Activated CD8-positive, alpha-beta memory T cell treated with anti-CD3 and anti-CD28 coated beads for 36 hours (primary cell): ENCODE measurements at regions not wholly inside any gene's neighbourhood (a gene's known extent, or its start where the extent isn't known, plus 50 kb on each side); places are given as distances from the start of the nearest gene placed in this dataset.
"Not testable (repeated sequence)": the region's sequence is repeated elsewhere in the genome, so short reads cannot be mapped to it uniquely, and the experiment has no call there.

Source experiments
- CTCF ChIA-PET: fragments of 350-600 bp; sonication (Branson Sonifier 250); formaldehyde crosslinking; loops from one replicate; lab custom pipeline; 2021; ENCODE audit warnings: antibody characterized with exemption; lab: Charles Lee
- POLR2A ChIA-PET: fragments of 350-600 bp; sonication (Branson Sonifier 250); formaldehyde crosslinking; loops from one replicate; lab custom pipeline; 2021; ENCODE audit warnings: antibody characterized with exemption; lab: Charles Lee

DNA sequence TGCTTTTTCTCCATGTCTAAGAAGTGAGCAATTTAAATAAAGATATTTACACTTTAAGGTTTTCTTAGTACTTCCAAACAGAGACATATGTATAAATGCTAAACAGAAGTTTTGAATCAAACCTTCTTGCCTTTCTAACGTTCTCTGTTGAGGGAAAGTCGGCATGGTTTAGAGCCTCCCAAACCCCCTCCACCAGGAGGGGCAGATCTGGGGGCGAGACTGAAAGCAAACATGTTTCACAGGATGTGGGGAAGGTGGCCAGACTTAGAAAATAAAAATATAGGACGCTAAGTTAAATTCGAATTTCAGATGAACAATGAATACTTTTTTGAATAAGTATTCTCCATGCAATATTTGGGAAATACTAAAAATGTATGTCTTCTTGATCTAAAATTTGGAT, 208.3 kb upstream of the SHH start:
- CTCF ChIA-PET = no interaction called here
- POLR2A ChIA-PET = no interaction called here

DNA sequence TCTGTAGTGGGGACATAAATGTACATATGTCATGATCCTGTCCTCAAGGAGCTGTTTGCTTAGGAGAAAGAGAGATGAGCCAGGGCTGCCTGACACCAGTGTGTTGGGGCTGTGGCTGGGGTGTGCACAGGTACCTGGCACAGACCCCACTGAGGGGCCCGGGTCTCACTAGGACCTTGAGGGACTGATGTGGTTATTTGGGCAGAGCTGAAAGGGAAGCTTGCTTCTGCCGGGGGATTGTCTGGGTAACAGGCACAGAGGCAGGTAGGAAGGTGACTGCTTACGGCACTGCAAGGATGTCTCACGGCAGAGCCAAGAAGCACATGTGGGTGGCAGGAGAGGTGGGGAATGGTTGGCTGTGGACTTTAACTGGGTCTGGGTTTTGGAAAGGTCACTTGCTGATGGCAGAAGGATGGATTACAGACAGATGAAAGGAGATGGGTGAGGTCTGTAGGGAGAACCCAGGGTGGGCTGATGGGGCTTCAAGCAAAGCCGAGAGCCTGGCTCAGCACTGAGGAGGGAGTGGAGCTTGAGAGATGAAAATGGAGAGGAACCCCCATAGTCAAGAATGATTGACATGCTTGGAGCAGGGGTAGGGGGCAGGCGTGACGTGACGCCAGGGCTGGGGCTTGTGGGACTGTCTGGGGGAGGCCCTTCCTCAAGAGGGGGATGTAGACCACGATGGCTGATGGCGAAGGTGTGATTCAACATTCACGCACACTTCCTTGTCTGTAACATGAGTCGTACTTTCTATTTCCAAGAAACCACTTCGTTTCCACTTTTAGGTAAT, 207.7 kb upstream of the SHH start:
- CTCF ChIA-PET = no interaction called here
- POLR2A ChIA-PET = no interaction called here

DNA sequence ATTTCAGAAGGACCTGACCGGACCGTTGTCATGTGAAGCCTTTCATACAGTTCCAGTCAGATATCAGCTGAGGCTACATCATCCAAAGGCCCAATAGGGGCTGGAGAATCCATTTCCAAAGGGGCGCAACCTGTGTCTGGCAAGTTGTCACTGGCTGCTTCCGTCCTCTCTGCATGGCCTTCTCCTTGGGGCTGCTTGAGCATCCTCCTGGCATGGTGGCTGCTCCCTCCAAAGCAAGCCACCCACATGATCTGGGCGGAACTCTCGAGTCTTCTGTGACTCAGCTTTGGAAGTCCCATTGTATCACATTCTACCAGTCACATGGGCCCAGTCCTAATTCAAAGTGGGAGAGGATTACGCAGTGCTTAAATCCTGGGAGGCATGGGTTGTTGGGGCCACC, 207.0 kb upstream of the SHH start:
- ChIA-PET POLR2A (no interaction called here), CTCF (no interaction called here)

DNA sequence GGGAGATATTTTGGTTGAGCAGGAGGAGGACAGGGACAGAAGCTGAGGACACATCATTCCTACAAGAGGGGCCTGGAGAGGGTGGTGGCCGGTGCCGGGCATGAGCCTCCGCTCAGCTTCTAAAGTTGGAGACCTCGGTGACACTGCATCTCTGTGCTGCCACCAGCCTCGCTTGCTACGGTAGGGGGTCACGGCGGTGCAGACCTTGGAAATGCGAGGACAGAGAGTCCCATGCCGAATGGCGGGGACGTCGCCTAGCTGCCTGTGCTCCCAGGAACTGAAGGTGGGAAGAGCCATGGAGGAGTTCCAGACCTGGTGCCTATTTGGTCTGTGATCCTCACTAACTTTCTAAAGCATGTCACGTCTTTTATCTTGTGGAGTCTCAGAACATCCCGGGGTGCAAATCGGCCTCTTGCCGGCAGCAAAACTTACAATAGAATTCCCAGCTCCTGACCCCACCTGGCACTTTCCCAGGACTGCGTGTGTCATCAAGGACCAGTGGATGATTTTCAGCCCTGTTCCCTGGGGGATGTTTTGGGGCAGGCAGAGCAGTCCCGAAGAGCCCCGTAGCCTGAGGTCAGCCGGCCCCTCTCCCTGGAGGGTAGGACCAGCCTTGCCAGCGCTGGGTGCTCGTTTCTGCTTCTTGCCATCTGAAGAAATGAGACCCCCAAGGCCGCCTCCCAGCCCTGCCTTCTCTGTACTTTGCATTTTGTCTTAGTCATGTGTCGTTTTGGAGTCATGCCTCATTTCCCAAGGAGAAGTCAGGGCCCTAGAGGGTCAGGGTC, 205.8 kb upstream of the SHH start:
- POLR2A ChIA-PET = no interaction called here
- CTCF ChIA-PET = no interaction called here

DNA sequence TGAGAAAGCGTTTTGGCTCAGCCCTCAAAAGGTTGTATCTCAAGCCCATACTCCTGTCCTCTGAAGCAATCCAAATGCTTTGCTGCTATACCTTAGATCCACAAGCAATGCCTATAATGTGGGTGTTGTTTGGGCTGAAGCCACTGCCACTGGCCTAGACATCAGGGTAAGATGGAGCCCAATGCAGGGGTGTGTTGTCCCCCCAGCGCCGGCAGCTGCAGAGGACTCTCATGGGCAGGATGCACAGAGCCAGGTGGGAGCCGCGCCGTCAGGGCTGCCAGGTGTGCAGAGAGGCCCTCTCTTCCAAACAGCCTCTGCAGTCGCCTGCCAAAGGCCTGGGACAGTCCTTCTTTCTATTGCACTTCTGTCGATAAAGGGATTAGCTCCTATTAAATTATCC, 205.2 kb upstream of the SHH start:
- ChIA-PET POLR2A (no interaction called here), CTCF (no interaction called here)

DNA sequence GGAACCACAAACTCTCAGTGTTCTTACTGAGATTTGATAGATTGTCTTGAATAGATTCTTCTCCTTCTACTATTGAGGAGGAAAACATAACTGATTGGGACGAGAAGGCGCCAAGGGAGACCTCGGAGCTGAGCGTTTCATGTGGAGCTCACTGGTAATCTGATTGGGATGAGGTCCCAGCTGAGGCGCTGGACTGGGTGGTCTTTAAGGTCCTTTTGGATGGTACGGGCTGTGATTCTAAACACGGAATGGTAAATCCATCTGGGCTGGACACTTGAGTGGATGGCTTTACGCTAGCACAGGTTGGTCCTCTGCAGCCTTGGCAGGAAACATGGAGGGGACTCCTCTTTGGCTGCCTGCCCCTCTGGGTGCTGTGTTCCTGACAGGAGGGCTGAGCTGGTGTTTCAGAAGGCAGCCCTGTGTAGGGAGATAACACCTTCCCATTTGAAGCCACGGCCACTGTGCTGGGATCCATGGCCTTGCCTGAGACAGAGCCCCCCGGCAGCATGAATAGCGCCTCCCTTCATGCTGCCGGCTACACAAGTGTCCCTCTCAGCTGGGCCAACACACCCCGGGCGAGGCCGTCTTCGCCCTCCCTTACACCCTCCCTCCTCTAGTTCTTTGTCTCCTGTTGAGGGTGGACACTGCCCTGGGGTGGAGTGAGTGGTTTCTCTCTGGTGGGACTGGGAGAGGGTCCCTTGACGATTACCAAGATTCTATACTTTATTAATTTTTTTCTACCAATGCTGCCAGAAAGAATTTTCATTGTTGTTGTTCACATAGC, 203.2 kb upstream of the SHH start:
- POLR2A ChIA-PET = no interaction called here
- CTCF ChIA-PET = no interaction called here

DNA sequence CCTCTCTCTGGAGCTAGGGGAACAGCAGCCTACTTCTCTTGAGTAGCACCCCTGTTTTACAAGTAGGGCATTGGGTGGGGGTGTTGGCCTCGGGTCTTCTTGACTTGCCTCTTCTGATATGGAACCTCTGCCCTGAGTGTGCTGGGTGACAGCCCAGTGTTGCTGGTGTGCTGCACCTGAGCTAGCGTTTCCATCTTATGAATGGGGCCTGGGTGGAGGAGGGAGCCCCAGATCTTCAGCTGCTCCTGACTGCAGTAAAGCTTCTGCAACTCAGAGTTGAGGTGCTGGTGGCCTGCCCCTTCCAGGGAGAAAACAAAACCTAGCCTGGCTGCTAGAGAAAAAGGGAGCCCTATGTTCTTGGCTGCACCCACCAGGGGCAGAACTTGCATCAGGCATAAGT, 202.5 kb upstream of the SHH start:
- CTCF ChIA-PET = no interaction called here
- POLR2A ChIA-PET = no interaction called here

DNA sequence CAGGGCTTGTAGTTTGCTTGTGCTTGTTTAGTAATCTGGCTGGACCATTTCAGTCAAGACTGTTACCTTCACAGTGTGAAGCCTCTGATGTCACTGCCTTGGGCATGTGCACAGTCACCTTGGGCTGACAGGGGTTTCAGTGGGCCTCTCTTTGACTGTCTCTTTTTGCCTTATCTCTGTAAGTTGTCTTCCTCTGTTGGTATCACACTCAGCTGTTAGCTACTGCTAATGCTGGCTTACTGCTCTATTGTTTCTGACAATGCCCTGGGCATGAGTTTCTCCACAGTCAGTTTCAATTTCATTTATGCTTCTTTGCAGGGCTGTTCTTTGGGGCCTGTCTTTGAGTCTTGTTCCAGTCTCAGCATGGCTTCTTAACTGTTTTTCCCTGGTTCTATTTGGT, 201.9 kb upstream of the SHH start:
- POLR2A ChIA-PET = no interaction called here
- CTCF ChIA-PET = no interaction called here

DNA sequence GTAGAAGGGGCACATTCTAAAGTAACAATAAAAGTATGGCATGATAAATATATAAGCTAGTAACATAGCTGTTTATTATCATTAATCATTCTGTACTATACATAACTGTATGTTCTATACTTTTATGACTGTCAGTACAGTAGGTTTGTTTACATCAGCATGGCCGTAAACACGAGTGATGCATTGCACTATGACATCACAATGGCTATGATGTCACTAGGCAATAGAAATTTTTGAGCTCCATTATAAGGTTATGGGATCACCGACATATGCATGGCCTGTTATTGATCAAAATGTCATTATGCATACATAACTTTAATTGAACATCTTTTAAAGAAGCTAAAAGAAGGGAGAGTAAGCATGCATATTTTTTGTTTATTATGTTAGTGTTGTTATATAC, 200.1 kb upstream of the SHH start:
- POLR2A ChIA-PET = no interaction called here

DNA sequence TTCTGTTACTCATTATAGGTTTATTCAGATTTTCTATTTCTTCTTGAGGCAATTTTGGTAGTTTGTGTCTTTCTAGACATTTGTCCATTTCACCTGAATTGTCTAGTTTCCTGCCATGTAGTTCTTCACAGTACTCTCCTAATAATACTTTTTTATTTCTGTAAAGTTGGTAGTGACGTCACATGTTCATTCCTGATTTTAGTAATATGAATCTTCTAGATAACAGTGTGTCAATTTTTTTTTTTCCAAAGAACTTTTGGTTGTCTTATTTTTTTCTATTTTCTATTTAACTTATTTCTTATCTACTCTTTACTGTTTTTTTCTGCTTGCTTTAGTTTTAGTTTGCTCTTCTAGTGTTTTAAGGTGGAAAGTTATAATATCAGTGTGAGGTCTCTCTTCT, 197.3 kb upstream of the SHH start:
- POLR2A ChIA-PET = no interaction called here
- CTCF ChIA-PET = no interaction called here

More for the DNA sequence above, 200.1 kb upstream of the SHH start:
- CTCF ChIA-PET = no interaction called here

DNA sequence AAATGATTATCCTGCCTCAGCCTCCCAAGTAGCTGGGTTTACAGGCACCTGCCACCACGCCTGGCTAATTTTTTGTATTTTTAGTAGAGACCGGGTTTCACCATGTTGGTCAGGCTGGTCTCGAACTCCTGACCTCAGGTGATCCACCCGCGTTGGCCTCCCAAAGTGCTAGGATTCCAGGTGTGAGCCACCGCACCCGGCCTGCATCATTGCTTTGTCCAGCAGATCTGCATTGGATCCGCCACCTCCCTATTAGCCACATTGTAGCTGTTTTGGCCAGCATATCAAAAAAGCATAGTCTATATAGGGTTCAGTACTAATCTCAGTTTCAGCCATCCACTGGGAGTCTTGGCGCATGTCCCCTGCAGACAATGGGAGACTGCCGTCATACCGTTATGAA, 194.6 kb upstream of the SHH start:
- CTCF ChIA-PET = not testable (repeated sequence)

DNA sequence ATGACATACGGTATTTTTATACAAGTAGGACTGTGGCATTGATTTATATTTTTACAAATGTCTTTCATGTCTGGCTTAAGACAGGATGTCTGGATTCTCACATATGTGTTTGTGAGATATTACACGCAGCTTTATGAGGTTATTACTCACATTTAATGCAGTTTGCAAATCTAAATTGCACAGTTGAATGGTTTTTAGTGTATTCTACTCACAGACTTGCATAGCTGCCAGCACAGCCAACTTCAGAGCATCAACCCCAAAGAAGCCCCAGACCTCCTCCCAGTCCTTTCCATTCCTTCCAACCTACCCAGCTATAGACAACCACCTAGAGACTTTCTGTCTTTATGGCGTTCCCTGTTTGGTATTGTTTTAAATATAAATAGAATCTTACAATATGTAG, 193.8 kb upstream of the SHH start:
- ChIA-PET POLR2A (no interaction called here), CTCF (no interaction called here)

More for the DNA sequence above, 194.6 kb upstream of the SHH start:
- POLR2A ChIA-PET = not testable (repeated sequence)

DNA sequence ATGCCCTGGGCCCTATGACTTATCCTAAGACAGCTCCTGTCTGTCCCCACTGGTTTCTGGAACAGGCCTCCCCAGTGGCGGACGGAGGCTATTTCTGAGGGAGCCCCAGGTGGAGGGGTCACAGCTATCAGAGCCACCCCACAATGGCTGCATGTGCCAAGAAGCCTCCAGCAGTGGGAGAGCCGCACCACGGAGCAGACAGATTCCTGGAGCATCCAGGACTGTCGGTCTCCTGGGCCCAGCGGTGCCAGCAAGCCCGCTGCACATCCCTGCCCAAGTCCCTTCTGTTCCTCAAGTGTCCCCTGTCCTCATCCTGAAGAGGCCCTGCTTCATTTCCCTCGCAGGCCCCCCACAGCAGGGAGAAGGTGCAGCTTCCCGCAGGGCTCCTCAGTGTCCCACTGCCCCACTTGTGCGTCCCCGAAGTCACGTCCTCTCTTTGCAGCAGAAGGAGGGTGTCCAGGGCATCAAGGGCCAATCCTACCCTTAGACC, 193.0 kb upstream of the SHH start:
- POLR2A ChIA-PET = no interaction called here
- CTCF ChIA-PET = no interaction called here

DNA sequence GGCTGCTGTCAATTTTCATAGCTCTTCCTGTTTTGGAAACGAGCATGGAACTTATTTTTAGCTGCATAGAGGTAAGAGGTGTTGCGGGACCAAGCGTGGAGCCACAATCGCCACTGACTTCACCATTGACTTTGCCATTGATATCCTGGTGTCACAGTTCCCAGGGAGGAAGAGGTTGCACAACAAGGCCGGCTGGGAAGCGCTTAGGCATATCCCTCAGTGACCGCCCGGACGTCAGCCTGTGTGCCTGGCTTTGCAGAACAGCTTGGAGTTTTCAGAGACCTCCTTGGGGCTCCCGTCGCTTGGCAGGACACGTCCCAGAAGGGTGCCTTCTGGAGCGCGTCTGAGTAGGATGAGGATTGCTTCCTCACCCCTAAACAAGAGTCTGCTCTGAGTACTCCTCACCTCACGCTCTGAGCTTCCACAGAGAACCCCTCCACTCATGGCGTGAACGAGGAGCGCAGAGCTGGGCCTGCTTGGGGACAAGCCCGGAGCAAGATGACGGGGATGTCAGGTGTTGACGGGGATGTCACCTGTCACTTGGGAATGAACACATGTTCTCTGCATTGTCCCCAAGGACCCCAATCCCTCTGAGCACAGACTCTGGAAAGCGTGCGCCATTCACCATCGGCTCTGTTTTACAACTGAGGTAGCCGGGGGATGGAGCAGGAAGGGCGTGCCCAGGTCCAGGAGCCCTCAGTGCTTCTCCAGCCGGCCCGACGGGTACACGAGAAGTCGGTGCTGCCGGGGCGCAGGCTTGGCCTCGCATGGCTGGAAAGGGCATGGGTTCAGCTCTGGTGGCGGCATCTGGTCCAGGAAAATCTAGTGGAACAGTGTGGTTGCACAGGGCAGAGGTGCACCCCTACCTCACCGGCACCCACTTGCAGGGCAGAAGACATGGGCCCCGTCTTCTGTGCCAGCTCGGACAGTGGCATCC, 192.3 kb upstream of the SHH start:
- POLR2A ChIA-PET = no interaction called here
- CTCF ChIA-PET = no interaction called here

DNA sequence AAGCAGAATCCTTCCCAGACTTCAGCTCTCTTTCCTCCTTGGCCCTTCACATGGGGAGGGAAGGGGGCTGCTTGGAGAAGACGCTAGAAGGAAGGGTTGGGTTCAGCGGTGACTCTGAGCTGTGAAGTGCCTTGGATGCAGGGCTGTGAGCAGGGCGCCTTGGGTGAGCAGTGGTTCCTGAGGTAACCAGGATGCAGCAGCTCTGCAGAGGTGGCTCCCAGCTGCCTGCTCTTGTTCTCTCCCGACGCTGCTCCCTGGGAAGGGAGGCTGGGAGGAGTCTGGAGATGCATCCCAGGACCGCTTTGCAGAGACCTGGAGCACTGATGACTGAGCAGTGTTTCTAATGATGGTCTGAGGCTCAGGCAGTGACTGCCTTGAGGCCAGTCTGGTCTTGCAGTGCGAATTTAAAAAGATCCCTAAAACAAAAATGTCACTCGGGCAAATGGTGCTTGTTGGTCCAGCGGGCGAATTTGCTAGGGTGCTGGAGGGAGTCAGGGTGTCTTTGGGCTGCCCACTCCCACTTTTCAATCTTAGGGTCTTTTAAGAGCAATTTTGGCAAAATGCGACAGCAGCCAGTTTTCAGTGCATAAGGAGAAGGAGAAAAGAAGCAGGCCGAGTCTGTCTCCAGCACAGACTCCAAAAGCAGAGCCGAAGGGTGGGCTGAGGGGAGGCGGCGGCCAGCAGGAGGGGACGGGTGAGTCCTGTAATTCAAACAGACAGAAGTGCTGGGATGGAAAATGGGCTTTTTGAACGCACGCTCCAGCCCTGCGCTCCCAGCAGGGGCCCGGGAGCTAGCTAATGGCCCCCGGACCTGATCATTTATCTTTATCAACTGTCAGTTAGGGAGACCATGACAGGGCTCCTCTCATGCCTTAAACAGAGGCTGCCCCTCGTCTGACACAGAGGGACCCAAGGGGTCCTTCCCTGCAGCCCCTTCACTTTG, 191.2 kb upstream of the SHH start:
- CTCF ChIA-PET = no interaction called here

DNA sequence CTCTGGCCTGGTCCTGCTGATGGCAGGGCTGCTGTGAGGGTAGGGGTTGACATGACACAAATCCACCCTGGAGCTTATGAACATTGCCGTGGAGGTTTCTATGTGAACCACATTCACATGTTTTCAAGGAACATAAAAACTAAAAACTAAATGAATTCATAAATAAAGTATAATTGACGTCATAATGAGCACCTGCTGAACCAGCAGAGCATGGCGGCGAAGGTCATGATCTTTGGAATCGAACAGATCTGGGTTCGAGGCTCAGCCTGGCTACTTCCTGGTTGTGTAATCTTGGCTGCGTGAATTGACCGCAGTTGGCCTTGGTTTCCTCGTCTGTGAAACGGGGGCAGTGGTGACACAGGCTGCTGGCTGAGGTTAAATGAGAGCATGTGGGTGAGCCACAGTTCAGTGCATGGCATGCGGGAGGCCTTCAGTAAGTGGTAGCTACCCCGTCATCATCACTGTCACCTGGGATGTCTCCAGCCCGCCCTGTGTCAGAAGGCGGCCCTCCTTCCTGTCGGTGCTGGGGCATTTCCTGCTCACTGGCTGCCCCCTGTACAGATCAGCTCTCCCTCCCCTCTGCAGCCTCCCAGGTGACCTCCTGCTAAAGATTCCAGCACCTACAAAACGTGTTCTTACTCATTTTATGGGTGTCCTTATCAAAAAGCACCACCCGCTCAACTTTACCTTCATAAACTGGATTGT, 190.3 kb upstream of the SHH start:
- POLR2A ChIA-PET = no interaction called here
- CTCF ChIA-PET = no interaction called here

More for the DNA sequence above, 191.2 kb upstream of the SHH start:
- POLR2A ChIA-PET = no interaction called here

DNA sequence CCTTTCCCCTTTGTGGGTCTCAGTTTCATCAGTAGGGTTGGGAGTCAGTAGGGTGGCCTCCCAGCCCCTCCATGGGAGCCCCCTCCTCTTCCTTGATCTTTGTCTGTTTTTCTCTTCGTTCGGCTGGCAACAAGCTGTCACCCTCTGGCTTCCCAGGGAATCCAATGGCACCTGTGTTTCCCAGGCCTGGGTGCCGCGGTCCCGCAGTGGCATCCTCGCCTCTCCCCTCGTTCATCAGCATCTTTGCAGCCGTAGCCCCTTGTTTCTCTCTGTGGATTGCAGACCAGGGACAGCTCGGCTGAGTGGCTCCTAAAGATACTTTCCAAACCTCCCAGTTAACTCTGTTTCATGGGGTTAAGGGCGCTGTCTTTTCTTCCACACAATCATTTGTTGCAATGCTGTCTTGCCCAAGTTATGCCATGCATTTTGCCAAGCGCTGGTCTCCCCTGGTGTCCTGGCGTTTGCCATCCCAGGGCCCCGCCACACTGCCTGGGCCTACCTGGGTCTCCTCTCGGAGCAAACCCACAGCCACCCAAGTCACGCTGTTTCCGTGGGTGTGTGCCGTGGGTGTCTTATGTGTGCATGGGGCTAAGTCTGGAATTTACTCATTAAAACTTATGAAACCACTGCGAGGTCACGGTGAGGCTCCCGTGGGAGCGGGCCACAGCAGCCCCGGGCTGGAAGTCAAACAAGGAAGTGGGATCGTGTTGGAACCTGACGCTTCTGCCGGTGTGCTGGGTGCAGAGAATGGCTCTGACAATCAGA, 189.4 kb upstream of the SHH start:
- CTCF ChIA-PET = no interaction called here
- POLR2A ChIA-PET = no interaction called here
